HCT116 (cell line): ENCODE measurements at regions not wholly inside any gene's neighbourhood (a gene's known extent, or its start where the extent isn't known, plus 50 kb on each side); places are given as distances from the start of the nearest gene placed in this dataset.

ENCODE experiments used
- ATAC-seq: fragments of 200-7000 bp; cut with Tn5 transposase; 2 replicates; pipeline ENCODE4 v1.9.1; 2020; ENCODE audit warnings: mild to moderate bottlenecking, moderate library complexity
- BruUV-seq: library from RNA; stranded (reverse); fragments of 400-500 nt; replicated peaks from 2 replicates; lab custom pipeline; 2021; lab: Mats Ljungman, UMichigan
- CTCF ChIA-PET: fragments of 300-600 bp; sonication (Branson Sonifier 250); formaldehyde crosslinking; loops from one replicate; lab custom pipeline; 2021; ENCODE audit warnings: antibody characterized with exemption; lab: Charles Lee
- POLR2A ChIA-PET: fragments of 300-600, 350-600 bp; sonication (Branson Sonifier 250); formaldehyde crosslinking; loops from one replicate; lab custom pipeline; 2021; ENCODE audit warnings: antibody characterized with exemption; lab: Charles Lee
- RAD21 ChIA-PET, 2 experiments: fragments of 300-600 bp; sonication (Branson Sonifier 250); formaldehyde crosslinking; loops; one replicate each; lab custom pipeline; 2023; ENCODE audit warnings: low total read pairs in 2 of 2; ENCODE audit not compliant: uncharacterized antibody in 2 of 2, unreplicated experiment in 2 of 2, low non-redundant PET in 1 of 2; lab: Charles Lee
- DNase-seq: peaks from one replicate; pipeline ENCODE4 v3.0.0-alpha.2; 2010; ENCODE audit warnings: low read depth, low spot score
- H2AFZ ChIP-seq: fragments of 200-600 bp; shearing (Covaris generic), sonication (generic); 2 replicates; pipeline ENCODE4 v1.6.1; 2017; ENCODE audit warnings: low read depth, mixed run types, mixed read lengths, antibody characterized with exemption, low read length; ENCODE audit not compliant: poor library complexity, severe bottlenecking
- H3K27ac ChIP-seq: 2 replicates; pipeline ENCODE4 v1.5.1; 2012; ENCODE audit warnings: low read depth, low read length
- H3K27me3 ChIP-seq: fragments of 200-600 bp; sonication (generic); 2 replicates; pipeline ENCODE4 v1.6.1; 2016; ENCODE audit warnings: mixed run types, low read length, mixed read lengths; ENCODE audit not compliant: insufficient read depth
- H3K36me3 ChIP-seq, 2 experiments: fragments of 200-500 bp in 1 of 2; fragments of 200-600 bp in 1 of 2; sonication (Bioruptor generic) in 1 of 2; sonication (generic) in 1 of 2; 2 replicates each; pipeline versions ENCODE4 v1.5.1 to v1.6.1; 2014 to 2016; ENCODE audit warnings: low read length in 2 of 2, inconsistent platforms in 1 of 2, mixed read lengths in 1 of 2, mixed run types in 1 of 2; ENCODE audit not compliant: insufficient read depth in 2 of 2, control insufficient read depth in 1 of 2
- H3K4me1 ChIP-seq, 2 experiments: fragments of 200-600 bp in 1 of 2; sonication (generic) in 1 of 2; 2 replicates each; pipeline versions ENCODE4 v1.5.1 to v1.6.1; 2012 to 2017; ENCODE audit warnings: low read length in 2 of 2, inconsistent platforms in 1 of 2, mild to moderate bottlenecking in 1 of 2, mixed read lengths in 1 of 2, mixed run types in 1 of 2, moderate library complexity in 1 of 2; ENCODE audit not compliant: insufficient read depth in 2 of 2, control insufficient read depth in 1 of 2
- H3K4me2 ChIP-seq: fragments of 200-600 bp; sonication (generic); 2 replicates; pipeline ENCODE4 v1.6.1; 2017; ENCODE audit warnings: mixed run types, low read length, mixed read lengths
- H3K4me3 ChIP-seq, 2 experiments: fragments of 200-600 bp in 1 of 2; sonication (generic) in 1 of 2; replicated peaks in 1 of 2; 2 replicates each; pipeline ENCODE4 v1.5.1; 2011 to 2016; ENCODE audit warnings: low read length in 2 of 2, control low read depth in 1 of 2, low read depth in 1 of 2, mild to moderate bottlenecking in 1 of 2, mixed read lengths in 1 of 2, mixed run types in 1 of 2
- H3K79me2 ChIP-seq: fragments of 200-600 bp; sonication (generic); 2 replicates; pipeline ENCODE4 v1.6.1; 2017; ENCODE audit warnings: mild to moderate bottlenecking, mixed run types, low read length, moderate library complexity, mixed read lengths; ENCODE audit not compliant: insufficient read depth
- H3K9ac ChIP-seq: fragments of 200-600 bp; sonication (generic); 2 replicates; pipeline ENCODE4 v1.6.1; 2016; ENCODE audit warnings: low read length, mixed read lengths
- H3K9me2 ChIP-seq: fragments of 200-600 bp; sonication (generic), shearing (Covaris generic); 2 replicates; pipeline ENCODE4 v1.6.1; 2017; ENCODE audit warnings: mixed run types, mild to moderate bottlenecking, moderate library complexity; ENCODE audit not compliant: insufficient read depth
- H3K9me3 ChIP-seq, 2 experiments: fragments of 200-500 bp in 1 of 2; fragments of 200-600 bp in 1 of 2; sonication (Bioruptor generic) in 1 of 2; sonication (generic) in 1 of 2; 2 replicates each; pipeline ENCODE4 v1.6.1; 2014 to 2017; ENCODE audit warnings: low read length in 2 of 2, mixed read lengths in 2 of 2, inconsistent platforms in 1 of 2, low read depth in 1 of 2, mild to moderate bottlenecking in 1 of 2, mixed run types in 1 of 2, moderate library complexity in 1 of 2; ENCODE audit not compliant: control insufficient read depth in 1 of 2, insufficient read depth in 1 of 2
- H4K20me1 ChIP-seq: fragments of 200-600 bp; sonication (generic), shearing (Covaris generic); 2 replicates; pipeline ENCODE4 v1.6.1; 2017; ENCODE audit warnings: mixed run types, mild to moderate bottlenecking, moderate library complexity; ENCODE audit not compliant: insufficient read depth
- CBX3 ChIP-seq: IDR thresholded peaks from 2 replicates; pipeline ENCODE4 v1.6.1; 2012; ENCODE audit warnings: low read depth
- CEBPB ChIP-seq: IDR thresholded peaks from 2 replicates; pipeline ENCODE4 v1.6.1; 2012; ENCODE audit warnings: low read depth
- EGR1 ChIP-seq: IDR thresholded peaks from 2 replicates; pipeline ENCODE4 v1.6.1; 2012; ENCODE audit warnings: low read depth
- ELF1 ChIP-seq: IDR thresholded peaks from 2 replicates; pipeline ENCODE4 v1.6.1; 2012; ENCODE audit warnings: low read depth, borderline replicate concordance
- EZH2 ChIP-seq: fragments of 200-600 bp; sonication (generic); IDR thresholded peaks from 2 replicates; pipeline ENCODE4 v1.6.1; 2017; ENCODE audit warnings: antibody characterized with exemption, mixed run types
- FOSL1 ChIP-seq: IDR thresholded peaks from 2 replicates; pipeline ENCODE4 v1.6.1; 2012; ENCODE audit warnings: low read depth
- JUND ChIP-seq: IDR thresholded peaks from 2 replicates; pipeline ENCODE4 v1.6.1; 2012
- MAX ChIP-seq: IDR thresholded peaks from 2 replicates; pipeline ENCODE4 v1.6.1; 2012
- POLR2A ChIP-seq: IDR thresholded peaks from 2 replicates; pipeline ENCODE4 v1.7.0; 2011; ENCODE audit warnings: borderline replicate concordance; ENCODE audit not compliant: insufficient read depth, insufficient read length; ENCODE audit errors: extremely low read depth
- POLR2AphosphoS5 ChIP-seq: IDR thresholded peaks from 2 replicates; pipeline ENCODE4 v1.6.1; 2011; ENCODE audit warnings: mild to moderate bottlenecking, low read depth, low read length, moderate library complexity
- RAD21 ChIP-seq: IDR thresholded peaks from 2 replicates; pipeline ENCODE4 v1.6.1; 2012; ENCODE audit warnings: low read depth, mild to moderate bottlenecking
- SIN3A ChIP-seq: IDR thresholded peaks from 2 replicates; pipeline ENCODE4 v1.6.1; 2012; ENCODE audit warnings: low read depth
- SP1 ChIP-seq: IDR thresholded peaks from 2 replicates; pipeline ENCODE4 v1.6.1; 2012; ENCODE audit warnings: low read depth
- YY1 ChIP-seq: IDR thresholded peaks from 2 replicates; pipeline ENCODE4 v1.6.1; 2011; ENCODE audit warnings: low read length, low read depth, moderate library complexity, mild to moderate bottlenecking; ENCODE audit not compliant: insufficient replicate concordance; ENCODE audit errors: extremely low read depth
- ZBTB33 ChIP-seq: IDR thresholded peaks from 2 replicates; pipeline ENCODE4 v1.6.1; 2011; ENCODE audit warnings: mild to moderate bottlenecking, low read length, moderate library complexity; ENCODE audit not compliant: insufficient replicate concordance; ENCODE audit errors: extremely low read depth
- ZNF274 ChIP-seq: fragments of 200-500 bp; sonication (Bioruptor generic); IDR thresholded peaks from 2 replicates; pipeline ENCODE4 v1.6.1; 2014; ENCODE audit warnings: mild to moderate bottlenecking, low read depth, low read length, inconsistent platforms
- intact Hi-C: fragments of 100-400 bp; cut with micrococcal nuclease; formaldehyde crosslinking; loops from 2 replicates; pipeline ENCODE4 v1.10.0; 2022
- TF ChIP-seq, protein P1 (sequence below): IDR thresholded peaks from 2 replicates; pipeline ENCODE4 v1.6.1; 2012; ENCODE audit warnings: low read depth

DNA sequence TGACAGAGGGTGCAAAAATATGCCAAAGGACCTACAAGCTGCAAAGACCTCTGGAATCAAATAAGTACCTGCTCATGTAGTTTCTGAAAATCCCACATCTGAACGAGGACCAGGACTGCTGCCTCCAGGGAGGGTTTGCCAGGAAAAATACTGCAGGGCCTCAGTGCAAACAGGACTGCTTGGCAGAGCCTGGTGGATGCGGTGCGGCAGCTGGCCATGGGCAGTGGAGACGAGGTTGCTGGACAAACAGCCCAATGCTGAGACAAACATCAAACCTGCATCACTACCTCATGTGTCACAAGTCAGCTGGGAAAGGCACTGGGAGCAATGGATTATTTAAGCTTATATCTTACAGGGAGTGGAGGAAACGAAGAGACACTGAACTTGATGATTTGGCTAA lies 238.8 kb downstream of the PAX1 start:
- ChIA-PET CTCF (no interaction called here), RAD21 (no interaction called here)
- intact Hi-C loops: no loop called here

More for the DNA sequence above, 238.8 kb downstream of the PAX1 start:
- no peak overlapping the region for H3K27ac ChIP-seq
- no peak for TF ChIP-seq JUND
- TF ChIP-seq ZBTB33: no peak
- no peak for TF ChIP-seq ELF1
- TF ChIP-seq, protein P1, sequence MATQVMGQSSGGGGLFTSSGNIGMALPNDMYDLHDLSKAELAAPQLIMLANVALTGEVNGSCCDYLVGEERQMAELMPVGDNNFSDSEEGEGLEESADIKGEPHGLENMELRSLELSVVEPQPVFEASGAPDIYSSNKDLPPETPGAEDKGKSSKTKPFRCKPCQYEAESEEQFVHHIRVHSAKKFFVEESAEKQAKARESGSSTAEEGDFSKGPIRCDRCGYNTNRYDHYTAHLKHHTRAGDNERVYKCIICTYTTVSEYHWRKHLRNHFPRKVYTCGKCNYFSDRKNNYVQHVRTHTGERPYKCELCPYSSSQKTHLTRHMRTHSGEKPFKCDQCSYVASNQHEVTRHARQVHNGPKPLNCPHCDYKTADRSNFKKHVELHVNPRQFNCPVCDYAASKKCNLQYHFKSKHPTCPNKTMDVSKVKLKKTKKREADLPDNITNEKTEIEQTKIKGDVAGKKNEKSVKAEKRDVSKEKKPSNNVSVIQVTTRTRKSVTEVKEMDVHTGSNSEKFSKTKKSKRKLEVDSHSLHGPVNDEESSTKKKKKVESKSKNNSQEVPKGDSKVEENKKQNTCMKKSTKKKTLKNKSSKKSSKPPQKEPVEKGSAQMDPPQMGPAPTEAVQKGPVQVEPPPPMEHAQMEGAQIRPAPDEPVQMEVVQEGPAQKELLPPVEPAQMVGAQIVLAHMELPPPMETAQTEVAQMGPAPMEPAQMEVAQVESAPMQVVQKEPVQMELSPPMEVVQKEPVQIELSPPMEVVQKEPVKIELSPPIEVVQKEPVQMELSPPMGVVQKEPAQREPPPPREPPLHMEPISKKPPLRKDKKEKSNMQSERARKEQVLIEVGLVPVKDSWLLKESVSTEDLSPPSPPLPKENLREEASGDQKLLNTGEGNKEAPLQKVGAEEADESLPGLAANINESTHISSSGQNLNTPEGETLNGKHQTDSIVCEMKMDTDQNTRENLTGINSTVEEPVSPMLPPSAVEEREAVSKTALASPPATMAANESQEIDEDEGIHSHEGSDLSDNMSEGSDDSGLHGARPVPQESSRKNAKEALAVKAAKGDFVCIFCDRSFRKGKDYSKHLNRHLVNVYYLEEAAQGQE: no peak
- TF ChIP-seq POLR2AphosphoS5: no peak
- no peak for TF ChIP-seq EGR1
- no peak for TF ChIP-seq FOSL1
- no peak for TF ChIP-seq SIN3A
- no peak for TF ChIP-seq YY1
- TF ChIP-seq RAD21: no peak
- TF ChIP-seq MAX: no peak
- no peak for TF ChIP-seq SP1
- TF ChIP-seq ZNF274: no peak
- TF ChIP-seq CEBPB: no peak
- no peak for TF ChIP-seq EZH2
- no peak for TF ChIP-seq POLR2A
- TF ChIP-seq CBX3: no peak
- no peaks in the 10 kb centered on the region for H4K20me1 ChIP-seq
- H3K9ac ChIP-seq: no peak overlapping the region
- H3K9me3 ChIP-seq: peaks cover 0 to 18% of the 10 kb centered on the region in 2 experiments; a peak in 2 of 4 replicates
- H3K4me1 ChIP-seq: no peaks in the 10 kb centered on the region
- DNase-seq: no peak
- H3K36me3 ChIP-seq: no peaks in the 10 kb centered on the region
- no peaks in the 10 kb centered on the region for H3K27me3 ChIP-seq
- no peak for ATAC-seq
- H2AFZ ChIP-seq: no peak overlapping the region
- no peak overlapping the region for H3K4me3 ChIP-seq
- H3K79me2 ChIP-seq: no peaks in the 10 kb centered on the region
- H3K4me2 ChIP-seq: no peak overlapping the region
- no TSS peak for BruUV-seq
- POLR2A ChIA-PET: no interaction called here
- no peaks in the 10 kb centered on the region for H3K9me2 ChIP-seq
